HG02840 (cell line): ENCODE measurements at regions not wholly inside any gene's neighbourhood (a gene's known extent, or its start where the extent isn't known, plus 50 kb on each side); places are given as distances from the start of the nearest gene placed in this dataset.
"Not testable (repeated sequence)": the region's sequence is repeated elsewhere in the genome, so short reads cannot be mapped to it uniquely, and the experiment has no call there.

Experiments
- ATAC-seq: cut with Tn5 transposase; IDR thresholded peaks from one replicate; pipeline ENCODE4 v1.9.1; 2021; ENCODE audit warnings: mild to moderate bottlenecking, moderate library complexity, moderate number of reproducible peaks; ENCODE audit not compliant: unreplicated experiment, low FRiP score

GRCh38 chrX:137646472-137646871 lies 80.5 kb downstream of the ZIC3 start:
- no peak for ATAC-seq

- no peak for ATAC-seq
Observed at GRCh38 chrX:137651647-137652046, 85.7 kb downstream of the ZIC3 start.

GRCh38 chrX:137652086-137652485 lies 86.2 kb downstream of the ZIC3 start:
- no peak for ATAC-seq

GRCh38 chrX:137654481-137654880 lies 88.6 kb downstream of the ZIC3 start:
- ATAC-seq = no peak

GRCh38 chrX:137667776-137668175 lies 101.8 kb downstream of the ZIC3 start:
- ATAC-seq = no peak

GRCh38 chrX:137684591-137684990 lies 118.7 kb downstream of the ZIC3 start:
- no peak for ATAC-seq

GRCh38 chrX:137695417-137695816 lies 129.5 kb downstream of the ZIC3 start:
- ATAC-seq = no peak

- no peak for ATAC-seq
Observed at GRCh38 chrX:137707348-137707747, 141.4 kb downstream of the ZIC3 start.

GRCh38 chrX:137742846-137743245 lies 176.9 kb downstream of the ZIC3 start:
- ATAC-seq = no peak

GRCh38 chrX:137743414-137743813 lies 177.5 kb downstream of the ZIC3 start:
- ATAC-seq = no peak

- no peak for ATAC-seq
Observed at GRCh38 chrX:137746289-137746688, 180.4 kb downstream of the ZIC3 start.

- no peak for ATAC-seq
Observed at GRCh38 chrX:137747244-137748043, 181.5 kb downstream of the ZIC3 start.

- no peak for ATAC-seq
Observed at GRCh38 chrX:137748827-137749226, 182.9 kb downstream of the ZIC3 start.

GRCh38 chrX:137749246-137749645 lies 183.3 kb downstream of the ZIC3 start:
- no peak for ATAC-seq

- ATAC-seq = no peak
Observed at GRCh38 chrX:137771537-137771936, 205.6 kb downstream of the ZIC3 start.

GRCh38 chrX:137792214-137792613 lies 226.3 kb downstream of the ZIC3 start:
- no peak for ATAC-seq

GRCh38 chrX:137797926-137798325 lies 232.0 kb downstream of the ZIC3 start:
- not testable (repeated sequence) for ATAC-seq

GRCh38 chrX:137823257-137823656 lies 257.3 kb downstream of the ZIC3 start:
- ATAC-seq = no peak

- ATAC-seq = no peak
Observed at GRCh38 chrX:137847376-137847775, 281.4 kb downstream of the ZIC3 start.

- no peak for ATAC-seq
Observed at GRCh38 chrX:137848266-137848905, 282.5 kb downstream of the ZIC3 start.

GRCh38 chrX:137852502-137852901 lies 286.6 kb downstream of the ZIC3 start:
- ATAC-seq = no peak

- no peak for ATAC-seq
Observed at GRCh38 chrX:137855490-137855889, 289.6 kb downstream of the ZIC3 start.
